ENCODE measurements at regions not wholly inside any gene's neighbourhood (a gene's known extent, or its start where the extent isn't known, plus 50 kb on each side); places are given as distances from the start of the nearest gene placed in this dataset.

DNA sequence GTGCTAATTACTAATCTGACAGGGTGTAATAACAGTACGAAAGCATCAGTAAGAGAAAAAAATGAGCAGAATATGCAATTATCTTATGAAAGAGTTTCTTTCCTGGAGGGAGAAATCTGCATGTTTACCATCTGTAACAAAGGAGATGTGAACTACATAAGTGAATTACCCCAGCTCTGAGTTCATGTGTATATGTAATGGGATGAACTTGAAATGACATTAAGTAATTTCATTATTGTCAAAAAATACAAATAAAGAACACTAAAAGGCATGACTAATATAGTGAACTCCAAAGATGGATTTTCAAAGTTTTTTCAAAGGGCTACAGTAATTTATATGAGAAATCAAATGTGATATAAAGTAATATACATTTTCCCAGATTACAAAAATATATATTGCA, 944.0 kb downstream of the MAT2B start:
- TF ChIP-seq, protein P1, sequence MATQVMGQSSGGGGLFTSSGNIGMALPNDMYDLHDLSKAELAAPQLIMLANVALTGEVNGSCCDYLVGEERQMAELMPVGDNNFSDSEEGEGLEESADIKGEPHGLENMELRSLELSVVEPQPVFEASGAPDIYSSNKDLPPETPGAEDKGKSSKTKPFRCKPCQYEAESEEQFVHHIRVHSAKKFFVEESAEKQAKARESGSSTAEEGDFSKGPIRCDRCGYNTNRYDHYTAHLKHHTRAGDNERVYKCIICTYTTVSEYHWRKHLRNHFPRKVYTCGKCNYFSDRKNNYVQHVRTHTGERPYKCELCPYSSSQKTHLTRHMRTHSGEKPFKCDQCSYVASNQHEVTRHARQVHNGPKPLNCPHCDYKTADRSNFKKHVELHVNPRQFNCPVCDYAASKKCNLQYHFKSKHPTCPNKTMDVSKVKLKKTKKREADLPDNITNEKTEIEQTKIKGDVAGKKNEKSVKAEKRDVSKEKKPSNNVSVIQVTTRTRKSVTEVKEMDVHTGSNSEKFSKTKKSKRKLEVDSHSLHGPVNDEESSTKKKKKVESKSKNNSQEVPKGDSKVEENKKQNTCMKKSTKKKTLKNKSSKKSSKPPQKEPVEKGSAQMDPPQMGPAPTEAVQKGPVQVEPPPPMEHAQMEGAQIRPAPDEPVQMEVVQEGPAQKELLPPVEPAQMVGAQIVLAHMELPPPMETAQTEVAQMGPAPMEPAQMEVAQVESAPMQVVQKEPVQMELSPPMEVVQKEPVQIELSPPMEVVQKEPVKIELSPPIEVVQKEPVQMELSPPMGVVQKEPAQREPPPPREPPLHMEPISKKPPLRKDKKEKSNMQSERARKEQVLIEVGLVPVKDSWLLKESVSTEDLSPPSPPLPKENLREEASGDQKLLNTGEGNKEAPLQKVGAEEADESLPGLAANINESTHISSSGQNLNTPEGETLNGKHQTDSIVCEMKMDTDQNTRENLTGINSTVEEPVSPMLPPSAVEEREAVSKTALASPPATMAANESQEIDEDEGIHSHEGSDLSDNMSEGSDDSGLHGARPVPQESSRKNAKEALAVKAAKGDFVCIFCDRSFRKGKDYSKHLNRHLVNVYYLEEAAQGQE (IDR thresholded peaks at IDR 0.05; ENCODE audit: borderline replicate concordance in 1 of 2, low read depth in 1 of 2, low read length in 2 of 2): no peak
- TF ChIP-seq POLR2A (IDR thresholded peaks at IDR 0.05; ENCODE audit: insufficient read depth in 1 of 2, low read depth in 2 of 2, low read length in 2 of 2) (no peak), CBX5 (CRISPR knock-in tag; IDR thresholded peaks at IDR 0.05; ENCODE audit: borderline replicate concordance) (no peak), ZNF496 (CRISPR knock-in tag; IDR thresholded peaks at IDR 0.05; ENCODE audit: insufficient replicate concordance) (no peak), CHD2 (IDR thresholded peaks at IDR 0.05; ENCODE audit: low read depth, low read length) (no peak), ZNF619 (CRISPR knock-in tag; IDR thresholded peaks at IDR 0.05) (no peak), NFATC3 (CRISPR knock-in tag; IDR thresholded peaks at IDR 0.05) (no peak), EZH2 (conservative IDR thresholded peaks at IDR 0.05; ENCODE audit: low read depth, low read length) (no peak), MYNN (CRISPR knock-in tag; IDR thresholded peaks at IDR 0.05; ENCODE audit: low read depth) (no peak), KAT7 (CRISPR knock-in tag; IDR thresholded peaks at IDR 0.05; ENCODE audit: borderline replicate concordance) (no peak), JUN (CRISPR knock-in tag; IDR thresholded peaks at IDR 0.05) (no peak)
- TF ChIP-seq, protein P2, sequence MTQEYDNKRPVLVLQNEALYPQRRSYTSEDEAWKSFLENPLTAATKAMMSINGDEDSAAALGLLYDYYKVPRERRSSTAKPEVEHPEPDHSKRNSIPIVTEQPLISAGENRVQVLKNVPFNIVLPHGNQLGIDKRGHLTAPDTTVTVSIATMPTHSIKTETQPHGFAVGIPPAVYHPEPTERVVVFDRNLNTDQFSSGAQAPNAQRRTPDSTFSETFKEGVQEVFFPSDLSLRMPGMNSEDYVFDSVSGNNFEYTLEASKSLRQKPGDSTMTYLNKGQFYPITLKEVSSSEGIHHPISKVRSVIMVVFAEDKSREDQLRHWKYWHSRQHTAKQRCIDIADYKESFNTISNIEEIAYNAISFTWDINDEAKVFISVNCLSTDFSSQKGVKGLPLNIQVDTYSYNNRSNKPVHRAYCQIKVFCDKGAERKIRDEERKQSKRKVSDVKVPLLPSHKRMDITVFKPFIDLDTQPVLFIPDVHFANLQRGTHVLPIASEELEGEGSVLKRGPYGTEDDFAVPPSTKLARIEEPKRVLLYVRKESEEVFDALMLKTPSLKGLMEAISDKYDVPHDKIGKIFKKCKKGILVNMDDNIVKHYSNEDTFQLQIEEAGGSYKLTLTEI (CRISPR knock-in tag; conservative IDR thresholded peaks at IDR 0.05): no peak
- TF ChIP-seq, protein P3, sequence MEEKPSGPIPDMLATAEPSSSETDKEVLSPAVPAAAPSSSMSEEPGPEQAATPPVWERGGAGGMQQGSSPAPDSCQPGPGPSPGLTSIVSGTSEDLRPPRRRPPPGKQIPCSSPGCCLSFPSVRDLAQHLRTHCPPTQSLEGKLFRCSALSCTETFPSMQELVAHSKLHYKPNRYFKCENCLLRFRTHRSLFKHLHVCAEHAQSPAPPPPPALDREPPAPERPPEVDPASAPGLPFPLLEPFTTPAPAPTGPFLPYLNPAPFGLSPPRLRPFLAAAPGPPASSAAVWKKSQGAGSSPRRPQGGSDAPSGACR (CRISPR knock-in tag; IDR thresholded peaks at IDR 0.05): no peak
- TF ChIP-seq, protein P4, sequence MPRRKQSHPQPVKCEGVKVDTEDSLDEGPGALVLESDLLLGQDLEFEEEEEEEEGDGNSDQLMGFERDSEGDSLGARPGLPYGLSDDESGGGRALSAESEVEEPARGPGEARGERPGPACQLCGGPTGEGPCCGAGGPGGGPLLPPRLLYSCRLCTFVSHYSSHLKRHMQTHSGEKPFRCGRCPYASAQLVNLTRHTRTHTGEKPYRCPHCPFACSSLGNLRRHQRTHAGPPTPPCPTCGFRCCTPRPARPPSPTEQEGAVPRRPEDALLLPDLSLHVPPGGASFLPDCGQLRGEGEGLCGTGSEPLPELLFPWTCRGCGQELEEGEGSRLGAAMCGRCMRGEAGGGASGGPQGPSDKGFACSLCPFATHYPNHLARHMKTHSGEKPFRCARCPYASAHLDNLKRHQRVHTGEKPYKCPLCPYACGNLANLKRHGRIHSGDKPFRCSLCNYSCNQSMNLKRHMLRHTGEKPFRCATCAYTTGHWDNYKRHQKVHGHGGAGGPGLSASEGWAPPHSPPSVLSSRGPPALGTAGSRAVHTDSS (CRISPR knock-in tag; conservative IDR thresholded peaks at IDR 0.05): no peak
